ENCODE measurements at regions not wholly inside any gene's neighbourhood (a gene's known extent, or its start where the extent isn't known, plus 50 kb on each side); places are given as distances from the start of the nearest gene placed in this dataset.
"Not testable (repeated sequence)": the region's sequence is repeated elsewhere in the genome, so short reads cannot be mapped to it uniquely, and the experiment has no call there.

GRCh38 chr15:92753591-92753990, 98.0 kb upstream of the FAM174B start:
- DNase-seq (ENCODE audit: low read depth, low spot score), result no peak

- no peak for DNase-seq (ENCODE audit: low read depth, low spot score)
Measured at GRCh38 chr15:92763459-92763858, 107.9 kb upstream of the FAM174B start.

GRCh38 chr15:92768131-92768530, 112.6 kb upstream of the FAM174B start:
- DNase-seq (ENCODE audit: low read depth, low spot score), result not testable (repeated sequence)

- no peak for DNase-seq (ENCODE audit: low read depth, low spot score)
Measured at GRCh38 chr15:92770641-92771040, 115.1 kb upstream of the FAM174B start.

GRCh38 chr15:92772061-92772460, 116.5 kb upstream of the FAM174B start:
- DNase-seq (ENCODE audit: low read depth, low spot score), result no peak

- no peak for DNase-seq (ENCODE audit: low read depth, low spot score)
Measured at GRCh38 chr15:92772626-92773244, 117.2 kb upstream of the FAM174B start.

GRCh38 chr15:92773340-92773739, 117.8 kb upstream of the FAM174B start:
- no peak for DNase-seq (ENCODE audit: low read depth, low spot score)

GRCh38 chr15:92779874-92780273, 120.2 kb upstream of the CHD2 start:
- DNase-seq (ENCODE audit: low read depth, low spot score), result no peak

- DNase-seq (ENCODE audit: low read depth, low spot score), result no peak
Measured at GRCh38 chr15:92780843-92781242, 119.3 kb upstream of the CHD2 start.

- DNase-seq (ENCODE audit: low read depth, low spot score), result no peak
Measured at GRCh38 chr15:92781925-92782453, 118.1 kb upstream of the CHD2 start.

- DNase-seq (ENCODE audit: low read depth, low spot score), result no peak
Measured at GRCh38 chr15:92787116-92787515, 113.0 kb upstream of the CHD2 start.

GRCh38 chr15:92788196-92788595, 111.9 kb upstream of the CHD2 start:
- DNase-seq (ENCODE audit: low read depth, low spot score), result no peak

GRCh38 chr15:92788793-92789192, 111.3 kb upstream of the CHD2 start:
- not testable (repeated sequence) for DNase-seq (ENCODE audit: low read depth, low spot score)

- DNase-seq (ENCODE audit: low read depth, low spot score), result no peak
Measured at GRCh38 chr15:92796161-92796611, 103.9 kb upstream of the CHD2 start.

- no peak for DNase-seq (ENCODE audit: low read depth, low spot score)
Measured at GRCh38 chr15:92797168-92798052, 102.7 kb upstream of the CHD2 start.

GRCh38 chr15:92800013-92800412, 100.1 kb upstream of the CHD2 start:
- DNase-seq (ENCODE audit: low read depth, low spot score), result no peak

- DNase-seq (ENCODE audit: low read depth, low spot score), result not testable (repeated sequence)
Measured at GRCh38 chr15:92800416-92801055, 99.6 kb upstream of the CHD2 start.

GRCh38 chr15:92801056-92801773, 98.9 kb upstream of the CHD2 start:
- DNase-seq (ENCODE audit: low read depth, low spot score), result not testable (repeated sequence)

GRCh38 chr15:92801774-92802464, 98.2 kb upstream of the CHD2 start:
- DNase-seq (ENCODE audit: low read depth, low spot score), result no peak

- no peak for DNase-seq (ENCODE audit: low read depth, low spot score)
Measured at GRCh38 chr15:92803536-92803851, 96.6 kb upstream of the CHD2 start.

Measured in brain pericyte (primary cell).